ENCODE measurements at regions not wholly inside any gene's neighbourhood (a gene's known extent, or its start where the extent isn't known, plus 50 kb on each side); places are given as distances from the start of the nearest gene placed in this dataset.
A peak's percentile ranks its signal among the peaks of the same experiment; 100 is the strongest.

DNA sequence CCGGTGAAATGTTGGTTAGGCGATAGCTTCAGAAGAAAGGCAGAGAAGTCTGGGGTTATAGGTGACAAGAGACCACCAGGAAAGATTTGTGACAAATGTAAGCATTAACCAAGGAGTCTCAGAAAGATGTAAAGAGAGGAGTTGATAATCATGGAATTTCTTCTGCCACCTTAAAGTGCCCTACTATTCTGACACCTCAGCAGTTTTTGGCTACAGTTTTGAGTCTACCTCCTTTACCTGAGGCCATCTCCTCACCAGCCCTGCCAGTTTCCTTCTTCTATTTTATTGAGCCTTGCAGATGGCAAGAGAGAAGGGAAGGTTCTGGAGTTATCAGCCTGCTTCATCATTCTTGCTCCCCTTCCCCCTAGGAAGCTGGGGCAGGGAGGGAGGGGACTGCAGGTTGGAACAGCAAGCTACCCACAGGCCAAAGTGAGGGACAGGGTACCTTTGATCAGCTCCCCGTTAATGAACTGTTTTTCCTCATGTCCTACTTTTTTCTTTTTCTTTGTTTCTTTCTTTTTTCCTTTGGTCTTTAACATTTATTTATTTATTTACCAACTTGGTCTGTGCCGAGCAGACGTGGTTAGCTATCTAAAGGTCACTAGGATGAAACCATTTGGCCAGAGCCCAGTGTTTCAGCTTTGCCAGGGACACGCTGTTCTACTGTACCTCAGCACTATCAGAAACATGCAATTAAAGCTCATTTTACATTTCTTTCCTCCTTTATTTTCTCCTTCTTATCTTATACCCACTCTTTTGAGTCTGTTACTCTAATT lies 438.7 kb upstream of the AR start:
- H3K36me3 ChIP-seq, result no peaks in the 10 kb centered on the region
- no peaks in the 10 kb centered on the region for H3K27me3 ChIP-seq
- H3K4me1 ChIP-seq, result no peaks in the 10 kb centered on the region
- H3K9me3 ChIP-seq, result no peaks in the 10 kb centered on the region
- no peak overlapping the region for H3K27ac ChIP-seq
- 63 to 70% methylated on average over 6 of the region's 6 CpGs for WGBS, 2 donors
- TF ChIP-seq CTCF (IDR thresholded peaks at IDR 0.05), result no peak
- no peak for TF ChIP-seq POLR2A (IDR thresholded peaks at IDR 0.05)
- intact Hi-C loops (cut with DNase I), result no loop called here
- DNase-seq, result peak; percentile 2 to 29
- no peak overlapping the region for H3K4me3 ChIP-seq (replicated peaks in 1 of 3)

DNA sequence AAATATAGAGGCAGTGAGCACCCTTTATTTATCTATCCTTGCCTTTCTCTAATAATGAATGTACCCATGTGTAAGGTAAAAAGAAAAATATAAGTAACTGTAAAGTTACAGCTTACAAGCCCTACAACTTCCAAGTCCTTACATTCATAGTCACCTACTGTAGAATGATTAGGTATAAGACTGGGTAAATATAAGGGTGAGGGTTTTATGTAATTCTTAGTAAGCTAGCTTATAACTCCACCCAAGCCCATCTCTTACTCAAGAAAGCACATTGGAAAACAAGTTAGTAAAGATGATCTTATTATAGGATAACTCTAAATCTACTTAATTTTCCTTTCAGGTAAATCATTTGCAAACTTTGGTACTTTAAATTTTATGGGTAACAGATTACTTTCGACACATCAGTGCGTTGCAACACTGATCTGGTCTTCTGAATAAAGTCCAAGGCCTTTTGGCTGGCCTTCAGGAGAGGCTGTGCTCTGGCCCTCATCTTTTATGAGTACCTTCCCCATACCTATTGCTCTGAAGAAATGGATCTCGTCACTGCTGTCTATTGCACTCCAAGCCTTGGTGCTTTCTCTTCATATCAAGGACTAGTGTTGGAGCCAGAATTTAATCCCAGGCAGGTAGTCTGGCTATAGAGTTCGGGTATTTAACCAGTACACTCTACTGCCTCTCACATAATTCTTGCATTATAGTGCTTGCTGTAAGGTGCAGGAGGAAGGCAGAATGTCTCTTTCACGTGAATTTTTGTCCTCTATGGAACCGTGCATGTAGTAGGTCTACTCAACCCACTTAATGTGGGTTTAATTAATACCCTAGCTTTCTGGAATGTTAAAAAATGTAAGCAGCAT lies 443.6 kb upstream of the AR start:
- H3K9me3 ChIP-seq, result no peaks in the 10 kb centered on the region
- H3K27me3 ChIP-seq, result no peaks in the 10 kb centered on the region
- no peak for TF ChIP-seq CTCF (IDR thresholded peaks at IDR 0.05)
- intact Hi-C loops (cut with DNase I), result no loop called here
- H3K36me3 ChIP-seq, result no peaks in the 10 kb centered on the region
- no peak for DNase-seq
- H3K4me3 ChIP-seq (replicated peaks in 1 of 3), result no peak overlapping the region
- H3K27ac ChIP-seq, result no peak overlapping the region
- 85 to 90% methylated on average over 6 of the region's 6 CpGs for WGBS, 2 donors
- H3K4me1 ChIP-seq, result no peaks in the 10 kb centered on the region

DNA sequence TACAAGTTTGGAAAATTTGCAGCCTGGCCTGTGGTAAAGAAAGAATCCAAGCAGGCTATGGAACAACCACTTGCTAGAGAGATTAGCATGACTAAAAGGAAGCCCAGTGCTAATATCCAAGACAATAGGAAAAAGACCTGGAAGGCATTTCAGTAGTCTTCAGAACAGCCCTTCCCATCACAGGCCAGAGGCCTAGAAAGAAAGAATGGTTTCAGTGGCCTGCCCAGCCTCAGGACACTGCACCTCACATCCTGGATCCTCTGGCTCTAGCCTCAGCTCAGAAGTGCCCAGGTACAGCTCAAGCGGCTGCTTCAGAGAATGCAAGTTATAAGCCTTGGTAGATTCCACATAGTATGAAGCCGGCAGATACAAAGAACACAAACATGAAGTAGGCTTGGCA lies 449.8 kb upstream of the AR start:
- Histone ChIP-seq H3K36me3 (no peaks in the 10 kb centered on the region), H3K4me1 (no peaks in the 10 kb centered on the region), H3K27me3 (no peaks in the 10 kb centered on the region), H3K4me3 (replicated peaks in 1 of 3) (no peak overlapping the region), H3K9me3 (no peaks in the 10 kb centered on the region), H3K27ac (no peak overlapping the region)
- intact Hi-C loops (cut with DNase I), result no loop called here
- TF ChIP-seq CTCF (IDR thresholded peaks at IDR 0.05) (no peak), POLR2A (IDR thresholded peaks at IDR 0.05) (no peak)
- WGBS, 2 donors, result 70 to 80% methylated on average over 1 to 2 of the region's 2 CpGs
- no peak for DNase-seq

- Histone ChIP-seq H3K36me3 (no peaks in the 10 kb centered on the region), H3K27me3 (no peaks in the 10 kb centered on the region), H3K4me1 (no peaks in the 10 kb centered on the region), H3K4me3 (replicated peaks in 1 of 3) (no peak overlapping the region), H3K27ac (no peak overlapping the region), H3K9me3 (no peaks in the 10 kb centered on the region)
- DNase-seq, result no peak
- 94 to 100% methylated on average over 1 of the region's 1 CpG for WGBS, 2 donors
- intact Hi-C loops (cut with DNase I), result no loop called here
- TF ChIP-seq CTCF (IDR thresholded peaks at IDR 0.05) (no peak), POLR2A (IDR thresholded peaks at IDR 0.05) (no peak)
Measured at GRCh38 chrX:67050760-67051159, 411.9 kb upstream of the EDA2R start.

DNA sequence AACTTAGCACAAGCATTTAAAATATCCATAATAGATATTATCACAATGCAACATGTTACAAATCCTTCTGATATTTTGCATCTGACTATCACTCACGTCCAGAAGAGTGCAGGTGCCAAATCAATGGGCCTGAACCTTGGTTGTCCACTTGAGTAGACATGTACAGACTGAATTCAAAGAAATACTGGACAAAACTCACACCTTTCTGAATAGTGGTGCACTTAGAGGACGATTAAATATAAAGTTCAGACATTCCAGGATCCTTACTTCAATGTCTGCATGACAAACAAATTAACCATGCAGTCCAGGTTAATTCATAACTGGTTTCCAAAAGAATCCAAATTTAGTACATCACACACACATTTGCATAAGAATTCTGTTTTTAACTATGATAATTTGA lies 406.0 kb upstream of the EDA2R start:
- intact Hi-C loops (cut with DNase I), result no loop called here
- H3K27me3 ChIP-seq, result no peaks in the 10 kb centered on the region
- H3K27ac ChIP-seq, result peak overlapping the region in 2 of 3 donors; percentile 36 to 47
- H3K4me3 ChIP-seq (replicated peaks in 1 of 3), result no peak overlapping the region
- H3K36me3 ChIP-seq, result no peaks in the 10 kb centered on the region
- H3K4me1 ChIP-seq, result peaks cover 0 to 14% of the 10 kb centered on the region in 2 donors
- DNase-seq, result peak; percentile 2 to 12
- 13 to 23% methylated on average over 2 of the region's 2 CpGs for WGBS, 2 donors
- TF ChIP-seq POLR2A (IDR thresholded peaks at IDR 0.05) (no peak), CTCF (IDR thresholded peaks at IDR 0.05) (no peak)
- H3K9me3 ChIP-seq, result no peaks in the 10 kb centered on the region
